RWPE1 (cell line): ENCODE measurements at regions not wholly inside any gene's neighbourhood (a gene's known extent, or its start where the extent isn't known, plus 50 kb on each side); places are given as distances from the start of the nearest gene placed in this dataset.

Source experiments
- CTCF ChIA-PET: fragments of 350-600 bp; sonication (Branson Sonifier 250); formaldehyde crosslinking; extraction: SDS; loops from one replicate; lab custom pipeline; 2021; lab: Yijun Ruan, JAX
- POLR2A ChIA-PET: fragments of 400-600 bp; formaldehyde crosslinking; extraction: SDS; loops from one replicate; lab custom pipeline; 2020; ENCODE audit warnings: antibody characterized with exemption; ENCODE audit not compliant: low non-redundant PET; lab: Yijun Ruan, JAX
- DNase-seq: peaks from one replicate; pipeline ENCODE4 v3.0.0; 2012; ENCODE audit warnings: low spot score
- H3K27ac ChIP-seq: fragments of 450-650 bp; 2 replicates; pipeline ENCODE4 v1.5.1; 2017
- TF ChIP-seq, protein P1 (sequence below): fragments of 450-650 bp; conservative IDR thresholded peaks from 2 replicates; pipeline ENCODE4 v1.5.1; 2017; ENCODE audit warnings: low read depth, mild to moderate bottlenecking

DNA sequence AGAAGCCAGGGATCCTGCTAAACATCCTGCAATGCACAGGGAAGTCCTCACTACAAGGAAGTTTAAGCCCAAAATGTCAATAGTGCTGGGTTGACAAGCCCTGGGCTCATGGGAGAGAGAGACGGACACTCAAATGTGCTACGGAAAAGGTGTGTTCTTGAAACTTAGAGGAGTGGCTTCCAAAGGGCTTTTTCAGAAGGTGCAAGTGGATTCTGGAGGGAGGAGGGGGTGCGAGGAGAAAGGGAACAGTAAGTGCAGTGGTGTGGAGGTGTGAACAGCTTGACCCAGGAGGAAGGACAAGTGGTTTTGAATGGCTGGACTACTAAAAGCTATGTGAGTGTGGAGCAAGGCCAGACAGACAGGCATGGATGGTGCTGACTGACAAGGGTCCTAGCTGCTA lies 50.4 kb upstream of the CECR2 start:
- DNase-seq, result no peak
- ChIA-PET CTCF (no interaction called here), POLR2A (no interaction called here)
- TF ChIP-seq, protein P1, sequence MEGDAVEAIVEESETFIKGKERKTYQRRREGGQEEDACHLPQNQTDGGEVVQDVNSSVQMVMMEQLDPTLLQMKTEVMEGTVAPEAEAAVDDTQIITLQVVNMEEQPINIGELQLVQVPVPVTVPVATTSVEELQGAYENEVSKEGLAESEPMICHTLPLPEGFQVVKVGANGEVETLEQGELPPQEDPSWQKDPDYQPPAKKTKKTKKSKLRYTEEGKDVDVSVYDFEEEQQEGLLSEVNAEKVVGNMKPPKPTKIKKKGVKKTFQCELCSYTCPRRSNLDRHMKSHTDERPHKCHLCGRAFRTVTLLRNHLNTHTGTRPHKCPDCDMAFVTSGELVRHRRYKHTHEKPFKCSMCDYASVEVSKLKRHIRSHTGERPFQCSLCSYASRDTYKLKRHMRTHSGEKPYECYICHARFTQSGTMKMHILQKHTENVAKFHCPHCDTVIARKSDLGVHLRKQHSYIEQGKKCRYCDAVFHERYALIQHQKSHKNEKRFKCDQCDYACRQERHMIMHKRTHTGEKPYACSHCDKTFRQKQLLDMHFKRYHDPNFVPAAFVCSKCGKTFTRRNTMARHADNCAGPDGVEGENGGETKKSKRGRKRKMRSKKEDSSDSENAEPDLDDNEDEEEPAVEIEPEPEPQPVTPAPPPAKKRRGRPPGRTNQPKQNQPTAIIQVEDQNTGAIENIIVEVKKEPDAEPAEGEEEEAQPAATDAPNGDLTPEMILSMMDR, result no peak
- no peak overlapping the region for H3K27ac ChIP-seq

GRCh38 chr22:17315310-17315709 lies 54.0 kb upstream of the CECR2 start:
- ChIA-PET POLR2A (no interaction called here), CTCF (no interaction called here)
- TF ChIP-seq, protein P1, result no peak
- no peak for DNase-seq
- no peak overlapping the region for H3K27ac ChIP-seq

DNA sequence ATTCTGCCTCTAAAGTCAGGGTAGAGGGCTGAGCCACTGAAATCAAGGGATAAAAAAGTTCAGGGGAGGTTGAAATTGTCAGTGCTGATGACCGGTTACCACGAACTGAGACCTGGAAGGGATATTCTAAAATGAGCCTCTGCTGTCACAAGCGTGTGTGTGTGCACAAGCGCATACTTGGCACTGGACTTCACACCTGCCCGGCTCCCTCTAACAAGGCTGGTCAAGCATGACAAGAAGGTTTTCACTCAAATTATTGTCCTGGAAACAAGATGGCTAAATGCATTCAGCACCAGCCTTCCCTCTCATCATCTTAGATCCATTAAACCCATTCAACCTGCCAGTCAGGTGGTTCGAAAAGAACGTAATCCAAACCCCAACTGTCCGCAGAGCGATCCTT lies 54.8 kb upstream of the CECR2 start:
- ChIA-PET POLR2A (no interaction called here), CTCF (no interaction called here)
- DNase-seq, result no peak
- no peak overlapping the region for H3K27ac ChIP-seq
- TF ChIP-seq, protein P1, result no peak

DNA sequence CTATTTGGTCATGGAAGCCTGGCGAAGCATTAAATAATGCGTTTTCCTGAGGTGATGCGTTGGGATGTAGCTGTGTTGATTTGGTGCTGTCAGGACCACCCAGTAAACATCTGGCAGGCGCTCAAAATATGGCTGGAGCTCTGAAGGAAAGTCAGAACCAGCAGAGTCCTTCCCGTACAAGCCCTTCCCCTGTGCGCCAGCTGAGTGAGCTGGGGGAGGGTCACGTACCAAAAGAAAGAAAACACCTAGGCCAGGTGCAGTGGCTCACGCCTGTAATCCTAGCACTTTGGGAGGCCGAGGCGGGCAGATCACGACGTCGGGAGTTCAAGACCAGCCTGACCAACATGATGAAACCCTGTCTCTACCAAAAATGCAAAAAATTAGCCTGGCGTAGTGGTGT lies 55.6 kb upstream of the CECR2 start:
- POLR2A ChIA-PET, result no interaction called here
- CTCF ChIA-PET, result no interaction called here

DNA sequence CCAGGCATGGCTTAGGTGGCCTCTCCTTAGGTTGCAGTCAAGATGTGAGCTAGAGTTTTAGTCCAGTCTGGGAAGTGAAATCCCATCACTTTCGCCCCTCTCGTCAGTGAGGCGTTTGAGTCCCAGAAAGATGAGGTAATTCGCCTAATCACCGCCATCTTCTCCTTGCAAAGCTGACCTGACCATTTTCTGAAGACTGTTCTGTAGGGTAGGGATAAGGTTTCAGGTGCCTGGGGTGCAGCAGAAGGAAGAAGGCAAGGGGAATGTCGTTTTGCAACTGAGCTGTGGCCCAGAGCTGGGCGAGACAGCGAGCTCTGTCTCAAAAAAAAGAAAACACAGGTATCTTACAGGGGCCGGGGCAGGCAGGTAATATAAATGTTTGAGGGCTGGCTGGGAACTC lies 61.7 kb upstream of the CECR2 start:
- POLR2A ChIA-PET, result no interaction called here
- TF ChIP-seq, protein P1, result no peak
- CTCF ChIA-PET, result interaction anchor here (0.7 kb wide), 1 partner anchor 471 kb away, joined by 4 read pairs; no protein-coding TSS in a partner anchor
- no peak for DNase-seq
- no peak overlapping the region for H3K27ac ChIP-seq

More for the DNA sequence above, 55.6 kb upstream of the CECR2 start:
- no peak overlapping the region for H3K27ac ChIP-seq
- TF ChIP-seq, protein P1, result no peak
- no peak for DNase-seq

DNA sequence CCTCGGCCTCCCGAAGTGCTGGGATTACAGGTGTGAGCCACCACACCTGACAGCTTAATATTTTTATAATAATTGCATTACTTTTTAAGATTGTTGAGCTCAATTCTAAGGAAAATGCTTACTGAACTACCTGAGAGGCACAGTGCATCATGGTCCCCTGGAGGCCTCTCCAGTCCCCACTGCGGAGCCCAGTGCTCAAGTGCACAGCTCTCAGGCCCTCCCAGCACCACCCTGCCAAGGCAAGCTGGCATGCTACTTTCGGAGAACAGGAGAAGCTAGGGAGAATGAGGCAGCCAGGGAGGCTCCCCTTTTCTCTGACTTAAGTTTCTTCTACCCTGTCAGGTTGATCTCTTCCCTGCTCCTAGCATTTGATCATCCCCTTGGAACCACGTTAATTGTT lies 64.2 kb upstream of the CECR2 start:
- ChIA-PET CTCF (interaction anchor here (0.5 to 0.6 kb wide), 3 partner anchors 57 to 270 kb away, joined by 3 to 5 read pairs (median 3); no protein-coding TSS in a partner anchor), POLR2A (no interaction called here)
- no peak for DNase-seq
- TF ChIP-seq, protein P1, result no peak
- H3K27ac ChIP-seq, result no peak overlapping the region
